ENCODE measurements at regions not wholly inside any gene's neighbourhood (a gene's known extent, or its start where the extent isn't known, plus 50 kb on each side); places are given as distances from the start of the nearest gene placed in this dataset.

DNA sequence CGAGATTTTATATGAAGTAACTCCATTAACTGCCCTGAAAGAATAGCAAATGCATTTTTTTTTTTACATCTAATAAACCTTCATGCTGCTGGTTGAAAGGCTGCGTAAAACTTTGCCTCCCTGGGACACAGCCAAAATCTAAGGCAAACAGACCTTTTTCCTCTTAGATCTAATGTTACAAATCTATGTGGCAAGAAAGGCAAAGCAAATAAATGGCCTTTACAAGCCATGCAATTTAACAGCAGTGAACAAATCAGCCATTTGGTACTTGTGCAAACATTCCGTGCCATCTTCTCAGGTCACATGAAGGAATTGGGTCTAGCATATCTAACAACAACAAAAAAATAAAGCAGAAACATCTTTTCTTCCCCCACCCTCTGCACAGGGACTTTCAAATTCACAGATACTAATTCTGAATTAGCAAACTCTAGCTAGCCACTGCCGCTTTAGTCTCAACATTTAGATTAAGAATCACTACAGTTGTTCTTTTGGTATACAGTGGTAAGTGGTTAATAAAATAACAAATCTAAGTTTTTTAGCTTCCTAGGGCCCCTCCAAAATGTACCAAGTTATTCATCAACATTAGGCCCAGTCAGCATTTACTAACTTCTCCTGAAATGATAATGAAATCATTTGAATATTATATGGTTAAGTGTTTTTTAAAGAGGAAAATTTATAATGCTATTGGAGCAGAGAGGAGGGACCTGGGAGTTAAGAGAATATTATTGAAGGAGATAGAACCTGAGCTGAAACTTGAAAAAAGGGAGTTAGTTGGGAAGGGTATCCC, 593.8 kb downstream of the SMARCA1 start:
- H2BK12ac ChIP-seq (ENCODE audit: insufficient read length, low read depth, low read length), result no peak overlapping the region
- H3K18ac ChIP-seq (ENCODE audit: insufficient read length, low read depth, low read length), result no peak overlapping the region
- H3K79me2 ChIP-seq (ENCODE audit: insufficient read depth, low read length), result no peaks in the 10 kb centered on the region
- H3K4me1 Mint-ChIP-seq, result no peaks in the 10 kb centered on the region
- no peaks in the 10 kb centered on the region for H4K20me1 ChIP-seq (ENCODE audit: control insufficient read depth, insufficient read depth, insufficient read length)
- TF ChIP-seq, protein P1, sequence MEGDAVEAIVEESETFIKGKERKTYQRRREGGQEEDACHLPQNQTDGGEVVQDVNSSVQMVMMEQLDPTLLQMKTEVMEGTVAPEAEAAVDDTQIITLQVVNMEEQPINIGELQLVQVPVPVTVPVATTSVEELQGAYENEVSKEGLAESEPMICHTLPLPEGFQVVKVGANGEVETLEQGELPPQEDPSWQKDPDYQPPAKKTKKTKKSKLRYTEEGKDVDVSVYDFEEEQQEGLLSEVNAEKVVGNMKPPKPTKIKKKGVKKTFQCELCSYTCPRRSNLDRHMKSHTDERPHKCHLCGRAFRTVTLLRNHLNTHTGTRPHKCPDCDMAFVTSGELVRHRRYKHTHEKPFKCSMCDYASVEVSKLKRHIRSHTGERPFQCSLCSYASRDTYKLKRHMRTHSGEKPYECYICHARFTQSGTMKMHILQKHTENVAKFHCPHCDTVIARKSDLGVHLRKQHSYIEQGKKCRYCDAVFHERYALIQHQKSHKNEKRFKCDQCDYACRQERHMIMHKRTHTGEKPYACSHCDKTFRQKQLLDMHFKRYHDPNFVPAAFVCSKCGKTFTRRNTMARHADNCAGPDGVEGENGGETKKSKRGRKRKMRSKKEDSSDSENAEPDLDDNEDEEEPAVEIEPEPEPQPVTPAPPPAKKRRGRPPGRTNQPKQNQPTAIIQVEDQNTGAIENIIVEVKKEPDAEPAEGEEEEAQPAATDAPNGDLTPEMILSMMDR (conservative IDR thresholded peaks at IDR 0.05), result no peak
- H3K4me1 ChIP-seq (ENCODE audit: insufficient read depth, low read length), result no peaks in the 10 kb centered on the region
- no peak overlapping the region for H3K14ac ChIP-seq (ENCODE audit: insufficient read depth, low read length)
- H3K9me3 Mint-ChIP-seq, result peaks cover 16 to 46% of the 10 kb centered on the region in 2 experiments
- no peak overlapping the region for H2BK5ac ChIP-seq (ENCODE audit: insufficient read length, low read length)
- no peak overlapping the region for H4K5ac ChIP-seq (ENCODE audit: insufficient read length, low read depth, low read length)
- H2BK20ac ChIP-seq (ENCODE audit: low read depth, low read length, poor library complexity, severe bottlenecking), result no peak overlapping the region
- H4K91ac ChIP-seq (ENCODE audit: insufficient read length, low read depth, low read length), result no peak overlapping the region
- no peak overlapping the region for H3K9ac ChIP-seq (ENCODE audit: extremely low read depth, insufficient read length, low read length)
- no peak for DNase-seq
- H3K27me3 ChIP-seq (ENCODE audit: insufficient read depth, low read length), result no peaks in the 10 kb centered on the region
- no peak overlapping the region for H2AK5ac ChIP-seq (ENCODE audit: insufficient read length, low read length)
- H2BK15ac ChIP-seq (ENCODE audit: low read depth, low read length), result no peak overlapping the region
- no peak overlapping the region for H4K8ac ChIP-seq (replicated peaks; ENCODE audit: insufficient read length, low read depth, low read length)
- H3K27ac ChIP-seq (ENCODE audit: insufficient read length, low read depth, low read length), result no peak overlapping the region
- no peak overlapping the region for H3K56ac ChIP-seq (ENCODE audit: insufficient read length, low read depth, low read length)
- H2AFZ ChIP-seq (ENCODE audit: low read length), result no peak overlapping the region
- WGBS (ENCODE audit: extremely low coverage, insufficient read length, low lambda C conversion rate), result no CpG with 5 or more reads among the region's 4 CpGs
- H3K4me2 ChIP-seq (ENCODE audit: insufficient read depth, insufficient read length, low read length), result no peak overlapping the region
- no peak overlapping the region for H3K23ac ChIP-seq (ENCODE audit: insufficient read length, low read depth, low read length)
- H3K9me3 ChIP-seq (ENCODE audit: control insufficient read depth, low read depth, low read length), result no peaks in the 10 kb centered on the region
- H3K4ac ChIP-seq (ENCODE audit: low read depth, low read length), result no peak overlapping the region
- H3K27me3 Mint-ChIP-seq (ENCODE audit: low read depth), result no peaks in the 10 kb centered on the region
- no peaks in the 10 kb centered on the region for H3K23me2 ChIP-seq (ENCODE audit: insufficient read length, low read depth, low read length, poor library complexity, severe bottlenecking)
- H3K4me3 Mint-ChIP-seq, result no peak overlapping the region
- no peak overlapping the region for H3T11ph ChIP-seq (ENCODE audit: low read length)
- no peak overlapping the region for H3K27ac Mint-ChIP-seq
- H3K36me3 Mint-ChIP-seq (ENCODE audit: insufficient read depth in 1 of 3, low read depth in 3 of 3), result peaks cover 1 to 9% (median 4%) of the 10 kb centered on the region in 3 experiments; a peak in 5 of 7 replicates
- no peak overlapping the region for H2BK120ac ChIP-seq (ENCODE audit: low read depth, low read length, poor library complexity, severe bottlenecking)
- no peaks in the 10 kb centered on the region for H3K79me1 ChIP-seq (ENCODE audit: insufficient read depth, low read depth, low read length, poor library complexity, severe bottlenecking)

Data from H9 (cell line).